WTC11 (cell line): ENCODE measurements at regions not wholly inside any gene's neighbourhood (a gene's known extent, or its start where the extent isn't known, plus 50 kb on each side); places are given as distances from the start of the nearest gene placed in this dataset.

ENCODE experiments used
- ATAC-seq: fragments of 200-7000 bp; cut with Tn5 transposase; 2 replicates; pipeline ENCODE4 v1.10.0; 2021; ENCODE audit warnings: mild to moderate bottlenecking, moderate library complexity
- CTCF ChIA-PET: fragments of 300-600 bp; sonication (Branson Sonifier 250); formaldehyde crosslinking; loops from one replicate; lab custom pipeline; 2021; ENCODE audit warnings: antibody characterized with exemption; lab: Charles Lee
- POLR2A ChIA-PET: fragments of 350-600 bp; sonication (Branson Sonifier 250); formaldehyde crosslinking; loops from one replicate; lab custom pipeline; 2021; ENCODE audit warnings: antibody characterized with exemption; lab: Charles Lee
- DNase-seq: peaks from one replicate; pipeline ENCODE4 v3.0.0; 2021; ENCODE audit warnings: low spot score
- H3K27ac Mint-ChIP-seq: 2 replicates; pipeline ENCODE4 v1.8.0; 2021; ENCODE audit warnings: mixed read lengths
- H3K27me3 Mint-ChIP-seq: 2 replicates; pipeline ENCODE4 v1.8.0; 2021; ENCODE audit warnings: low read depth, mild to moderate bottlenecking, moderate library complexity, mixed read lengths
- H3K36me3 Mint-ChIP-seq: 2 replicates; pipeline ENCODE4 v1.8.0; 2021; ENCODE audit warnings: mixed read lengths
- H3K4me1 Mint-ChIP-seq: 2 replicates; pipeline ENCODE4 v1.8.0; 2022; ENCODE audit warnings: mixed read lengths
- H3K4me3 Mint-ChIP-seq: 2 replicates; pipeline ENCODE4 v1.8.0; 2021; ENCODE audit warnings: mild to moderate bottlenecking, moderate library complexity, mixed read lengths
- H3K9me3 Mint-ChIP-seq: 2 replicates; pipeline ENCODE4 v1.8.0; 2021; ENCODE audit warnings: mixed read lengths
- CREB1 ChIP-seq: sonication (generic); formaldehyde crosslinking; IDR thresholded peaks from 2 replicates; pipeline ENCODE4 v1.8.0; 2023; ENCODE audit warnings: mild to moderate bottlenecking, missing genetic modification reagents
- EMX1 ChIP-seq: fragments of 250-450 bp; sonication (Bioruptor Pico); IDR thresholded peaks from 2 replicates; pipeline ENCODE4 v1.8.0; 2021; ENCODE audit warnings: mild to moderate bottlenecking
- GABPB1 ChIP-seq: sonication (generic); formaldehyde crosslinking; IDR thresholded peaks from 2 replicates; pipeline ENCODE4 v1.8.1; 2023; ENCODE audit warnings: mild to moderate bottlenecking, missing genetic modification reagents
- NFE2L1 ChIP-seq: sonication (generic); formaldehyde crosslinking; IDR thresholded peaks from 2 replicates; pipeline ENCODE4 v1.8.1; 2023; ENCODE audit warnings: missing genetic modification reagents
- OVOL2 ChIP-seq: fragments of 250-450 bp; sonication (Bioruptor Pico); IDR thresholded peaks from 2 replicates; pipeline ENCODE4 v1.9.0; 2021; ENCODE audit warnings: mild to moderate bottlenecking, borderline replicate concordance
- TF ChIP-seq, protein P1 (sequence below): sonication (generic); formaldehyde crosslinking; IDR thresholded peaks from 2 replicates; pipeline ENCODE4 v1.8.1; 2023; ENCODE audit warnings: mild to moderate bottlenecking, missing genetic modification reagents, borderline replicate concordance
- TF ChIP-seq, protein P2 (sequence below): sonication (generic); formaldehyde crosslinking; conservative IDR thresholded peaks from 2 replicates; pipeline ENCODE4 v1.8.1; 2023; ENCODE audit warnings: mild to moderate bottlenecking, low read depth, missing genetic modification reagents, moderate library complexity
- TF ChIP-seq, protein P3 (sequence below): sonication (generic); formaldehyde crosslinking; IDR thresholded peaks from 2 replicates; pipeline ENCODE4 v1.8.1; 2022; ENCODE audit warnings: mild to moderate bottlenecking, missing genetic modification reagents, moderate library complexity, borderline replicate concordance
- TF ChIP-seq, protein P4 (sequence below): sonication (generic); formaldehyde crosslinking; IDR thresholded peaks from 2 replicates; pipeline ENCODE4 v1.8.0; 2022; ENCODE audit warnings: mild to moderate bottlenecking, missing genetic modification reagents
- TF ChIP-seq, protein P5 (sequence below): sonication (generic); formaldehyde crosslinking; IDR thresholded peaks from 2 replicates; pipeline ENCODE4 v1.8.0; 2023; ENCODE audit warnings: missing genetic modification reagents, mild to moderate bottlenecking, borderline replicate concordance
- TF ChIP-seq, protein P6 (sequence below): fragments of 250-450 bp; sonication (Bioruptor Pico); IDR thresholded peaks from 2 replicates; pipeline ENCODE4 v1.9.0; 2021; ENCODE audit warnings: moderate library complexity, mild to moderate bottlenecking, inconsistent platforms, borderline replicate concordance
- TF ChIP-seq, protein P7 (sequence below): fragments of 250-450 bp; sonication (Bioruptor Pico); conservative IDR thresholded peaks from 2 replicates; pipeline ENCODE4 v1.9.0; 2021; ENCODE audit warnings: mild to moderate bottlenecking
- TF ChIP-seq, protein P8 (sequence below): fragments of 250-450 bp; sonication (Bioruptor Pico); IDR thresholded peaks from 2 replicates; pipeline ENCODE4 v1.9.0; 2021; ENCODE audit warnings: mild to moderate bottlenecking

DNA sequence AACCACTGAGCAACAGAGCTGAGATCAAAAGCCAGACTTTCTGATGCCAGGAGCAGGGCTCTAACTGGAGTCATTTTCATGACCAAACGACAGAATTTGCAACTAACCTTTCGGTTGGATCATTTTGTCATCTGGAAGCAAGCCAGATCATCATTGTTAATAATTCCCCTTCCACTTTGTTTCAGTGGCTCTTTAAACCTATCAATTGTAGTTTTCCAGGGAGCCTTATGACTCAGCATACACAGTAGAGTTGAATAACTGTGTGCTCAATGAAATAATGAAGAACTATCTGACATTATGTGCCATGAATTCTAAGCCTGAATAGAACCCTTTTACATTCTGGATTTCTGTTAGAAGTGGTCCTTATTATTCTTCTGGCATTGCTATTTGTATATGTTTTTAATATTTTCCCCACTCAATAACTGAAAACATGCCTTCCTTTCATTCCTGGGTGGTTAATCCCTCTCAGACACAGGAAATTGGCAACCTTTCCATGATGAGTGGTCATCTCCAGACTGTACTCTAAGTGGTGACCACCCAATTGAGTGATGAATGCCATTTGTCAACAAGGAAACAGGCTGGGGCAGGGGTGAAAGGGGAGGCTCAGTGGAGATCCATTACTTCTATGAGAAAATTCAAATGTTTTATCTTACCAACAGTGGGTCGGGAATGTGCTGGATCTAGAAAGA, 431.8 kb downstream of the BCOR start:
- TF ChIP-seq, protein P1, sequence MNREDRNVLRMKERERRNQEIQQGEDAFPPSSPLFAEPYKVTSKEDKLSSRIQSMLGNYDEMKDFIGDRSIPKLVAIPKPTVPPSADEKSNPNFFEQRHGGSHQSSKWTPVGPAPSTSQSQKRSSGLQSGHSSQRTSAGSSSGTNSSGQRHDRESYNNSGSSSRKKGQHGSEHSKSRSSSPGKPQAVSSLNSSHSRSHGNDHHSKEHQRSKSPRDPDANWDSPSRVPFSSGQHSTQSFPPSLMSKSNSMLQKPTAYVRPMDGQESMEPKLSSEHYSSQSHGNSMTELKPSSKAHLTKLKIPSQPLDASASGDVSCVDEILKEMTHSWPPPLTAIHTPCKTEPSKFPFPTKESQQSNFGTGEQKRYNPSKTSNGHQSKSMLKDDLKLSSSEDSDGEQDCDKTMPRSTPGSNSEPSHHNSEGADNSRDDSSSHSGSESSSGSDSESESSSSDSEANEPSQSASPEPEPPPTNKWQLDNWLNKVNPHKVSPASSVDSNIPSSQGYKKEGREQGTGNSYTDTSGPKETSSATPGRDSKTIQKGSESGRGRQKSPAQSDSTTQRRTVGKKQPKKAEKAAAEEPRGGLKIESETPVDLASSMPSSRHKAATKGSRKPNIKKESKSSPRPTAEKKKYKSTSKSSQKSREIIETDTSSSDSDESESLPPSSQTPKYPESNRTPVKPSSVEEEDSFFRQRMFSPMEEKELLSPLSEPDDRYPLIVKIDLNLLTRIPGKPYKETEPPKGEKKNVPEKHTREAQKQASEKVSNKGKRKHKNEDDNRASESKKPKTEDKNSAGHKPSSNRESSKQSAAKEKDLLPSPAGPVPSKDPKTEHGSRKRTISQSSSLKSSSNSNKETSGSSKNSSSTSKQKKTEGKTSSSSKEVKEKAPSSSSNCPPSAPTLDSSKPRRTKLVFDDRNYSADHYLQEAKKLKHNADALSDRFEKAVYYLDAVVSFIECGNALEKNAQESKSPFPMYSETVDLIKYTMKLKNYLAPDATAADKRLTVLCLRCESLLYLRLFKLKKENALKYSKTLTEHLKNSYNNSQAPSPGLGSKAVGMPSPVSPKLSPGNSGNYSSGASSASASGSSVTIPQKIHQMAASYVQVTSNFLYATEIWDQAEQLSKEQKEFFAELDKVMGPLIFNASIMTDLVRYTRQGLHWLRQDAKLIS (CRISPR knock-in tag), result no peak
- TF ChIP-seq, protein P2, sequence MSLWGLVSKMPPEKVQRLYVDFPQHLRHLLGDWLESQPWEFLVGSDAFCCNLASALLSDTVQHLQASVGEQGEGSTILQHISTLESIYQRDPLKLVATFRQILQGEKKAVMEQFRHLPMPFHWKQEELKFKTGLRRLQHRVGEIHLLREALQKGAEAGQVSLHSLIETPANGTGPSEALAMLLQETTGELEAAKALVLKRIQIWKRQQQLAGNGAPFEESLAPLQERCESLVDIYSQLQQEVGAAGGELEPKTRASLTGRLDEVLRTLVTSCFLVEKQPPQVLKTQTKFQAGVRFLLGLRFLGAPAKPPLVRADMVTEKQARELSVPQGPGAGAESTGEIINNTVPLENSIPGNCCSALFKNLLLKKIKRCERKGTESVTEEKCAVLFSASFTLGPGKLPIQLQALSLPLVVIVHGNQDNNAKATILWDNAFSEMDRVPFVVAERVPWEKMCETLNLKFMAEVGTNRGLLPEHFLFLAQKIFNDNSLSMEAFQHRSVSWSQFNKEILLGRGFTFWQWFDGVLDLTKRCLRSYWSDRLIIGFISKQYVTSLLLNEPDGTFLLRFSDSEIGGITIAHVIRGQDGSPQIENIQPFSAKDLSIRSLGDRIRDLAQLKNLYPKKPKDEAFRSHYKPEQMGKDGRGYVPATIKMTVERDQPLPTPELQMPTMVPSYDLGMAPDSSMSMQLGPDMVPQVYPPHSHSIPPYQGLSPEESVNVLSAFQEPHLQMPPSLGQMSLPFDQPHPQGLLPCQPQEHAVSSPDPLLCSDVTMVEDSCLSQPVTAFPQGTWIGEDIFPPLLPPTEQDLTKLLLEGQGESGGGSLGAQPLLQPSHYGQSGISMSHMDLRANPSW (CRISPR knock-in tag), result no peak
- TF ChIP-seq, protein P3, sequence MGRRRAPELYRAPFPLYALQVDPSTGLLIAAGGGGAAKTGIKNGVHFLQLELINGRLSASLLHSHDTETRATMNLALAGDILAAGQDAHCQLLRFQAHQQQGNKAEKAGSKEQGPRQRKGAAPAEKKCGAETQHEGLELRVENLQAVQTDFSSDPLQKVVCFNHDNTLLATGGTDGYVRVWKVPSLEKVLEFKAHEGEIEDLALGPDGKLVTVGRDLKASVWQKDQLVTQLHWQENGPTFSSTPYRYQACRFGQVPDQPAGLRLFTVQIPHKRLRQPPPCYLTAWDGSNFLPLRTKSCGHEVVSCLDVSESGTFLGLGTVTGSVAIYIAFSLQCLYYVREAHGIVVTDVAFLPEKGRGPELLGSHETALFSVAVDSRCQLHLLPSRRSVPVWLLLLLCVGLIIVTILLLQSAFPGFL (CRISPR knock-in tag), result no peak
- TF ChIP-seq, protein P4, sequence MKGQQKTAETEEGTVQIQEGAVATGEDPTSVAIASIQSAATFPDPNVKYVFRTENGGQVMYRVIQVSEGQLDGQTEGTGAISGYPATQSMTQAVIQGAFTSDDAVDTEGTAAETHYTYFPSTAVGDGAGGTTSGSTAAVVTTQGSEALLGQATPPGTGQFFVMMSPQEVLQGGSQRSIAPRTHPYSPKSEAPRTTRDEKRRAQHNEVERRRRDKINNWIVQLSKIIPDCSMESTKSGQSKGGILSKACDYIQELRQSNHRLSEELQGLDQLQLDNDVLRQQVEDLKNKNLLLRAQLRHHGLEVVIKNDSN (CRISPR knock-in tag), result no peak
- TF ChIP-seq, protein P5, sequence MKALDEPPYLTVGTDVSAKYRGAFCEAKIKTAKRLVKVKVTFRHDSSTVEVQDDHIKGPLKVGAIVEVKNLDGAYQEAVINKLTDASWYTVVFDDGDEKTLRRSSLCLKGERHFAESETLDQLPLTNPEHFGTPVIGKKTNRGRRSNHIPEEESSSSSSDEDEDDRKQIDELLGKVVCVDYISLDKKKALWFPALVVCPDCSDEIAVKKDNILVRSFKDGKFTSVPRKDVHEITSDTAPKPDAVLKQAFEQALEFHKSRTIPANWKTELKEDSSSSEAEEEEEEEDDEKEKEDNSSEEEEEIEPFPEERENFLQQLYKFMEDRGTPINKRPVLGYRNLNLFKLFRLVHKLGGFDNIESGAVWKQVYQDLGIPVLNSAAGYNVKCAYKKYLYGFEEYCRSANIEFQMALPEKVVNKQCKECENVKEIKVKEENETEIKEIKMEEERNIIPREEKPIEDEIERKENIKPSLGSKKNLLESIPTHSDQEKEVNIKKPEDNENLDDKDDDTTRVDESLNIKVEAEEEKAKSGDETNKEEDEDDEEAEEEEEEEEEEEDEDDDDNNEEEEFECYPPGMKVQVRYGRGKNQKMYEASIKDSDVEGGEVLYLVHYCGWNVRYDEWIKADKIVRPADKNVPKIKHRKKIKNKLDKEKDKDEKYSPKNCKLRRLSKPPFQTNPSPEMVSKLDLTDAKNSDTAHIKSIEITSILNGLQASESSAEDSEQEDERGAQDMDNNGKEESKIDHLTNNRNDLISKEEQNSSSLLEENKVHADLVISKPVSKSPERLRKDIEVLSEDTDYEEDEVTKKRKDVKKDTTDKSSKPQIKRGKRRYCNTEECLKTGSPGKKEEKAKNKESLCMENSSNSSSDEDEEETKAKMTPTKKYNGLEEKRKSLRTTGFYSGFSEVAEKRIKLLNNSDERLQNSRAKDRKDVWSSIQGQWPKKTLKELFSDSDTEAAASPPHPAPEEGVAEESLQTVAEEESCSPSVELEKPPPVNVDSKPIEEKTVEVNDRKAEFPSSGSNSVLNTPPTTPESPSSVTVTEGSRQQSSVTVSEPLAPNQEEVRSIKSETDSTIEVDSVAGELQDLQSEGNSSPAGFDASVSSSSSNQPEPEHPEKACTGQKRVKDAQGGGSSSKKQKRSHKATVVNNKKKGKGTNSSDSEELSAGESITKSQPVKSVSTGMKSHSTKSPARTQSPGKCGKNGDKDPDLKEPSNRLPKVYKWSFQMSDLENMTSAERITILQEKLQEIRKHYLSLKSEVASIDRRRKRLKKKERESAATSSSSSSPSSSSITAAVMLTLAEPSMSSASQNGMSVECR (CRISPR knock-in tag), result no peak
- no peak for TF ChIP-seq CREB1 (CRISPR knock-in tag)
- TF ChIP-seq, all 79 proteins: peak for 0
- DNase-seq (no peak), ATAC-seq (no peak)
- H3K27me3 Mint-ChIP-seq, result no peaks in the 10 kb centered on the region
- H3K36me3 Mint-ChIP-seq, result no peaks in the 10 kb centered on the region
- POLR2A ChIA-PET, result no interaction called here
- no peak overlapping the region for H3K27ac Mint-ChIP-seq
- H3K9me3 Mint-ChIP-seq, result no peaks in the 10 kb centered on the region
- no peak overlapping the region for H3K4me3 Mint-ChIP-seq
- H3K4me1 Mint-ChIP-seq, result peaks cover 4% of the 10 kb centered on the region
- CTCF ChIA-PET, result no interaction called here

DNA sequence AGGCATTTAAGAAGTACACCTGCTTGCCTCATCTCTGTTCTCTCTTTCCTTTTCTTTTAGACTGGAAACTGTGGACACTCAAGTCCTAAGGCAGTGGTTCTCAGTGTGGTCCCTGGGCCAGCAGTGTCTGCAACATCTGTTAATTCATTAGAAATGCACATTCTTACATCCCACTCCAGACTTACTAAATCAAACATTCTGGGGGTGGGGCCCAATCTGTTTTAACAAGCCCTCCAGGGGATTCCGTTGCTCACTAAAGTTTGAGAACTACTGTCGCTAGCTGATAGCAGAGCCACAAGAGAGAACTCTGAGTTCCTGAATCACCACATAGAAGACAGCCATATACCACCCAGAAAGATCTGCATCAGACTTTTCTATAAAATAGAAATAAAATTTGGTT, 430.6 kb downstream of the BCOR start:
- no peaks in the 10 kb centered on the region for H3K36me3 Mint-ChIP-seq
- H3K27ac Mint-ChIP-seq, result no peak overlapping the region
- DNase-seq, result no peak
- no peaks in the 10 kb centered on the region for H3K9me3 Mint-ChIP-seq
- no peaks in the 10 kb centered on the region for H3K27me3 Mint-ChIP-seq
- ATAC-seq, result no peak
- H3K4me1 Mint-ChIP-seq, result peaks cover 4% of the 10 kb centered on the region
- no peak overlapping the region for H3K4me3 Mint-ChIP-seq
- CTCF ChIA-PET, result no interaction called here
- POLR2A ChIA-PET, result no interaction called here
- TF ChIP-seq, protein P6, sequence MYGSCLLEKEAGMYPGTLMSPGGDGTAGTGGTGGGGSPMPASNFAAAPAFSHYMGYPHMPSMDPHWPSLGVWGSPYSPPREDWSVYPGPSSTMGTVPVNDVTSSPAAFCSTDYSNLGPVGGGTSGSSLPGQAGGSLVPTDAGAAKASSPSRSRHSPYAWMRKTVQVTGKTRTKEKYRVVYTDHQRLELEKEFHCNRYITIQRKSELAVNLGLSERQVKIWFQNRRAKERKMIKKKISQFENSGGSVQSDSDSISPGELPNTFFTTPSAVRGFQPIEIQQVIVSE (CRISPR knock-in tag), result no peak
- TF ChIP-seq, protein P7, sequence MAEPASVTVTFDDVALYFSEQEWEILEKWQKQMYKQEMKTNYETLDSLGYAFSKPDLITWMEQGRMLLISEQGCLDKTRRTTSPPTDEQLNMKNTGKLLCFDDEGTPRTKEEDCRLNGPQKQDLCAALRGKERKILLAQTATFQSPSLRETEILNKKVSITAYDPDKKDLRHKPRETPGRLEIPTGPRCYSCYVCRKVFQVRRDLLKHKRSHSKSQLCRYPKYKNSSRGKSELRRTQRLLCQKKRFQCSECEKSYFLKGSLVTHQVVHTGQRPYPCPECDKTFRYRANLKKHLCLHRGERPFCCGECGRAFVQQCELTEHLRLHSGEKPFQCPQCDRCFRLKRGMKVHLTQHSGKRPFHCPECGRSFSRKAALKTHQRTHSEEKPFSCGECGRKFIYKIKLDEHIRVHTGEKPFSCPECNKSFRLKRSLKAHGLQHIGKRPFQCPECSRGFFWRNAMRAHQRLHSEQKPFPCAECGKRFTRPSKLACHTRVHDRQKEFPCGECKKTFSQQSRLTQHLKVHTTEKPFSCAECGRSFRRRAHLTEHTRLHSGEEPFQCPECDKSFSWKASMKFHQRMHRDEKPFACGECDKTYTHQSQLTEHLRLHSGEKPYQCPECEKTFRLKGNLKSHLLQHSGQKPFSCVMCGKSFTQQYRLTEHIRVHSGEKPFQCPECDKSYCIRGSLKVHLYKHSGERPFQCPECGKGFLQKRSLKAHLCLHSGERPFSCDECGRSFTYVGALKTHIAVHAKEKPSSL (CRISPR knock-in tag), result no peak
- TF ChIP-seq, protein P8, sequence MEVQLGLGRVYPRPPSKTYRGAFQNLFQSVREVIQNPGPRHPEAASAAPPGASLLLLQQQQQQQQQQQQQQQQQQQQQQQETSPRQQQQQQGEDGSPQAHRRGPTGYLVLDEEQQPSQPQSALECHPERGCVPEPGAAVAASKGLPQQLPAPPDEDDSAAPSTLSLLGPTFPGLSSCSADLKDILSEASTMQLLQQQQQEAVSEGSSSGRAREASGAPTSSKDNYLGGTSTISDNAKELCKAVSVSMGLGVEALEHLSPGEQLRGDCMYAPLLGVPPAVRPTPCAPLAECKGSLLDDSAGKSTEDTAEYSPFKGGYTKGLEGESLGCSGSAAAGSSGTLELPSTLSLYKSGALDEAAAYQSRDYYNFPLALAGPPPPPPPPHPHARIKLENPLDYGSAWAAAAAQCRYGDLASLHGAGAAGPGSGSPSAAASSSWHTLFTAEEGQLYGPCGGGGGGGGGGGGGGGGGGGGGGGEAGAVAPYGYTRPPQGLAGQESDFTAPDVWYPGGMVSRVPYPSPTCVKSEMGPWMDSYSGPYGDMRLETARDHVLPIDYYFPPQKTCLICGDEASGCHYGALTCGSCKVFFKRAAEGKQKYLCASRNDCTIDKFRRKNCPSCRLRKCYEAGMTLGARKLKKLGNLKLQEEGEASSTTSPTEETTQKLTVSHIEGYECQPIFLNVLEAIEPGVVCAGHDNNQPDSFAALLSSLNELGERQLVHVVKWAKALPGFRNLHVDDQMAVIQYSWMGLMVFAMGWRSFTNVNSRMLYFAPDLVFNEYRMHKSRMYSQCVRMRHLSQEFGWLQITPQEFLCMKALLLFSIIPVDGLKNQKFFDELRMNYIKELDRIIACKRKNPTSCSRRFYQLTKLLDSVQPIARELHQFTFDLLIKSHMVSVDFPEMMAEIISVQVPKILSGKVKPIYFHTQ (CRISPR knock-in tag), result no peak
- no peak for TF ChIP-seq OVOL2 (CRISPR knock-in tag)
- TF ChIP-seq NFE2L1 (CRISPR knock-in tag), result no peak
- TF ChIP-seq EMX1 (CRISPR knock-in tag), result no peak
- TF ChIP-seq GABPB1 (CRISPR knock-in tag), result no peak
